Femur (tissue), 1 donor: ENCODE measurements at regions not wholly inside any gene's neighbourhood (a gene's known extent, or its start where the extent isn't known, plus 50 kb on each side); places are given as distances from the start of the nearest gene placed in this dataset.
"Not testable (repeated sequence)": the region's sequence is repeated elsewhere in the genome, so short reads cannot be mapped to it uniquely, and the experiment has no call there.

Experiments used
- DNase-seq: peaks from one replicate; pipeline ENCODE4 v3.0.0-alpha.2; 2017

- DNase-seq = no peak
Observed at GRCh38 chrX:104372547-104372946, 117.8 kb upstream of the ESX1 start.

- DNase-seq = peak; percentile 26
Observed at GRCh38 chrX:104370089-104370488, 115.4 kb upstream of the ESX1 start.

DNA sequence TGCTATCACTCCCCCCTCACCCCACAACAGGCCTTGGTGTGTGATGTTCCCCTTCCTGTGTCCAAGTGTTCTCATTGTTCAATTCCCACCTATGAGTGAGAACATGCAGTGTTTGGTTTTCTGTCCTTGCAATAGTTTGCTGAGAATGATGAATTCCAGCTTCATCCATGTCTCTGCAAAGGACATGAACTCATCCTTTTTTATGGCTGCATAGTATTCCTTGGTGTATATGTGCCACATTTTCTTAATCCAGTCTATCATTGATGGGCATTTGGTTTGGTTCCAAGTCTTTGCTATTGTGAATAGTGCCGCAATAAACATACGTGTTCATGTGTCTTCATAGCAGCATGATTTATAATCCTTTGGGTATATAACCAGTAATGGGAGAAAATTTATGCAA, 106.0 kb upstream of the ESX1 start:
- DNase-seq = not testable (repeated sequence)

GRCh38 chrX:104359124-104359523, 104.4 kb upstream of the ESX1 start:
- no peak for DNase-seq

GRCh38 chrX:104351173-104351769, 96.5 kb upstream of the ESX1 start:
- no peak for DNase-seq

GRCh38 chrX:104347860-104348259, 93.1 kb upstream of the ESX1 start:
- no peak for DNase-seq

DNA sequence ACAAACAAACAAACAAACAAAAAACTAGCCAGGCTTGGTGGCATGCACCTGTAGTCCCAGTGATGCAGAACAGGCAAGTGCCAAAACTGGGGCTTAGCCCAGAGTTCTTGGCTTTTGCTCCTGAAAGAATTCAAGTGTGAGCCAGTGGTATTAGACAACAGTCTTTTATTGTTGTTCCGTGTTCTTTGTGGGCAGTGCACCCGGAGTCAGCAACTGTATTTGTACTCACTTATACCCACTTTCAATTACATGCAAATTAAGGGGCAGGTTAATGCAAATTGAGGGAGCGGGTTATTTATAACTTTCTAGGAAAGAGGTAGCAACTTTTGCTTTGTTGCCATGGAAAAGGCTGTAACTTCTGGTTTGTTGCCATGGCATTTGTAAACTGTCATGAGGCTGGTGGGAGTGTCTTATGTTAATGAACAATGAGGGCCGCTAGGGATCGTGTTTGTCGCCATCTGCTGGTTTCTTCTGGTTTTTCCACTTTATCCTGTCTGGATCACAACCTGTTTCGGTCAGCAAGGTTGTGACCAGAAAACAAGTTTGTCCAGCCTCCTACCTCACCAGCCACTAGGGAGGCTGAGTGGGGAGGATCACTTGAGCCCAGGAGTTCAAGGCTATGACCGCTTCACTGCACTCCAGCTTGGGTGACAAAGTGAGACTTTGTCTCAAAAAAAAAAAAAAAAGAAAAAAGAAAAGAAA, 88.8 kb upstream of the ESX1 start:
- DNase-seq = peak; percentile 38

GRCh38 chrX:104342065-104342464, 87.3 kb upstream of the ESX1 start:
- DNase-seq = no peak

- DNase-seq = no peak
Observed at GRCh38 chrX:104335756-104336155, 81.0 kb upstream of the ESX1 start.

- no peak for DNase-seq
Observed at GRCh38 chrX:104334971-104335370, 80.2 kb upstream of the ESX1 start.

DNA sequence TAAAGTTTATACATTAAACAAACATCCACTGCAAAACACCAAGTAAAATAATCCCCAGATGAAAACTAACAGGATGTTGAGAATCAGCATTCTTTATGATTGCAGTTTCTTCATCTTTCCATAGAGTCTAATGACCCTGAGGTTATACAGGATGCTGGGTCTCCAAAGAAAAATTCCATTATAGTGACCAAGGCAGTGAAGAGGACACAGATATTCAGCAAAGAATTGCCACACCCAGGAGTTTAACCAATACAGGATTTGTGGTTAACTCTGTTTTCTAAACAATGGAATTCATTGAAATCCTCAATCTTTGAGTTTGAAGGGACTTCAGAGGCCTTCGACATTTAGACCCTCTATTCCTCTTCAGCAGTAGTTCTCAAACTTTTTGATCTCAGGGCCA, 76.2 kb upstream of the ESX1 start:
- no peak for DNase-seq

DNA sequence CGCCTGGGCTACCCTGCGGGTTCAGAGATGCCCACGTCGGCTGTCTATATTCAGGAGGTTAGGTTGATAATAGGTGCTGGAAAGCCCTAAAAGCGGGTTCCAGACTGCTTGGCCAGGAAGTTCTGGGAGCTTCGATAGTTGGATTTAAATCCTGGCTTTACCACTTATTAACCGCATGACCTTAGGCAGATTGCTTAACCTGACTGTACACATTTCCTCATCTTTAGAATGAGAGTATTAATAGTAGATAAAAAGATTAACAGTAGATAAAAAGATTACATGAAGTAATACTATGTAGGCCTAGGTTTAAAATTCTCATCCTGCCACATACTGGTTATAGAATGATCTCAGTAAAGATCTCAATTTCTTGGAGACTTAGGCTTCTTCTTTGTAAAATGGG, 75.0 kb upstream of the ESX1 start:
- DNase-seq = no peak

DNA sequence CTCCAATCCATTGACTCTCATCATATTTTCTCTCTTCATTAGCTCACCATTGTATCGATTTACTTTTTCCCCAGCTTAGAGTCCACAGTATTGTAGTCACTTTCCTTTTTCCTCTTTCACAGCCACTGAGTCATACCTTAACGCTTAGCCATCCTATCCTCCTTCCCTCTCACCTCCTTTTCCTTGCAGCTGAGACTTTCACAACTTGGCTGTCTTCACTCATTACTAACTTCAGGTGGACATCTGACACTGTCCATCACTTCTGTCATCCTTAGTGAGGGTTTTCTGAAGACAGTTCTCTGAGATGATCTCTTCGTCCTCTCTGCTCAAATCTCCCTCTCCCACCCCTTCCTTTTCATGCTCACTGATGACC, 70.5 kb upstream of the ESX1 start:
- no peak for DNase-seq

DNA sequence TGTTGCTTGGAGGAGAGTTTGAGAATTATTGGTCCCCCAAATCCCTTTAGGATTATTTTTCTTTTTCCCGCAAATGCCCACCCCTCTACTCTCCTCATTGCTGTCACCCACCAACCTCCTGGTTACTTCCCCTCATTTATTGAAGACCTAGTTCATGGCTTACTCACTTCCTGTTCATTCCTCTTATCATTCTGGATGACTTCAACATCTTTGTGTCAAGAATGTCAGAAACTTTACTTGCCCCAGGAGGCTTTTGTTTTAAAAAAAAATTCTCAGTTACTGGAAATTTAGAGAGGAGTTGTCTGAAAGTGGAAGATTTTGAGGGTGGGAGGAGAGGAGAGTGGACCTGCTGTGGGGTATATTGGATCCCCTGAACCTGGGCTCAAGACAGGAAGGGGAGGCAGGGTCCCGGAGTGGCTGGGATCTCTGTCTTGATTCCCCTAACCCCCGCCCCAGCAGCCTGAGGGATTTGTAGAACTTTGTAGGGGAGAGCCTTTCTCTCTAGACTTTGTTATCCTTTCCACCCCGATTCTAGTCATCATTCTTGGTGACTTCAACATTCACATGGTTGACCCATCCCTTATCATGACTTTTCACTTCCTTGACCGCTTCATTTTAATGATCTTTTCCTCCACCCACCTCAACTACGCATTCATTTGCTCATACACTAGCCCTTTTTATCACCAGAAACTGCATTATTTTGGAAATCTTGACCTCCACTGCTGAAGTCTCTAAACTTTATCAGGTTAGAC, 69.9 kb upstream of the ESX1 start:
- no peak for DNase-seq

DNA sequence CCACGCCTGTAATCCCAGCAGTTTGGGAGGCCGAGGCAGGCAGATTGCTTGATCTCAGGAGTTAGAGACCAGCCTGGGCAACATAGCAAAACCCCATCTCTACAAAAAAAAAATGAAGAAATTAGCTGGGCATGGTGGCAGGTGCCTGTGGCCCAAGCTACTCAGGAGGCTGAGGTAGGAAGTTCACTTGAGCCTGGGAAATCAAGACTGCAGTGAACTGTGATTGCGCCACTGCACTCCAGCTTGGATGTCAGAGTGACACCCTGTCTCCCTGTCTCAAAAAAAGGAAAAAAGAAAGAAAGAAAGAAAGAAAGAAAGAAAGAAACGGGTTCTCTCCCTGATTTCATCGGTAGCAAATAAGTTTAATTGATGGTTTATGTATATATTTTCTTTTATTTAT, 64.6 kb upstream of the ESX1 start:
- no peak for DNase-seq

DNA sequence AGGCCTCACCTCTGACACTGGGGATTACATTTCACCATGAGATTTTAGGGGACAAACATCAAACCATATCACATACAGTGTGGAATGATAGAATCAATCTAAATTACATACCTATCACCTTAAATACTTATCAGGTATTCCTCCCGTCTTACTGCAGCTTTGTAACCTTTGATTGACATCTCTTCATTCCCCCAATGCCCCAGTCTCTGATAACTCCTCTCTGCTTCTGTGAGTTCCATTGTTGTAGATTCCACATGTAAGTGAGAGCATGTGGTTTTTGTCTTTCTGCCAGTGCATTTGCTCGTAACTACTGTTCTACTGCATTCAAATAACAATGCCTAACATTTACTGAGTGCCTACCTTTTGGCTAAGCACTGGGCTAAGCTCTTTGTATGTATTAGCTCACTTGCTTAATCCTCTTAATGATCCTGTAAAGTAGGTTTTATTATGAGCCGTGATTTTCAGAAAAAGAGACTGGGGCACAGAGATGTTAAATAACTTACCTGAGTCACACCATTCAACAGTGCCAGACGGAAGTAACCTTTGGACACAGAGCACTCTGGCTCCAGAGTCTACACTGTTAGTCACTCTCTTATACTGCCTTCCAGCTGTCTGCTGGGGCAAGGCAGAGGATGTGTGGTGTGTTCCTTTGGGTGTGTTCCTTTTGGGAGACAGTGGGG, 63.7 kb upstream of the ESX1 start:
- no peak for DNase-seq

DNA sequence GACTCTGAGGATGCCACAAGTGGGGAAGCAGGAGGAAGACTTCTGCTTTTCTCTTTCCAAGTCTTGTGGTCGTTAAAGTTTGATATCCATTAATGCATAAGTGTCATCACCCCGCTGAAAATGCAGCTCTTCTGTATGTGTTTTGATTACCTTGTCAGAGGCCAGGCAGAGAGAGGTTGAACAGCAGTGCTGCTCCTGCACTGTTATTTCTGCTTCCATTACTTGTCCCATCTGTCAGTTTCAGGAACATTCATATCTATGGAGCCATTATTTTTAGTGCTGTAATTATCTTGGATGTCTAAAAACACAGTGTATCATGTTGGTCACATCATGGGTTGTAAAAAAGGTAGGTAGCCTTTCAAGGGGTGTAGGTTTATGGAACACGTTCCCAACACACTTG, 62.0 kb upstream of the ESX1 start:
- DNase-seq = no peak

DNA sequence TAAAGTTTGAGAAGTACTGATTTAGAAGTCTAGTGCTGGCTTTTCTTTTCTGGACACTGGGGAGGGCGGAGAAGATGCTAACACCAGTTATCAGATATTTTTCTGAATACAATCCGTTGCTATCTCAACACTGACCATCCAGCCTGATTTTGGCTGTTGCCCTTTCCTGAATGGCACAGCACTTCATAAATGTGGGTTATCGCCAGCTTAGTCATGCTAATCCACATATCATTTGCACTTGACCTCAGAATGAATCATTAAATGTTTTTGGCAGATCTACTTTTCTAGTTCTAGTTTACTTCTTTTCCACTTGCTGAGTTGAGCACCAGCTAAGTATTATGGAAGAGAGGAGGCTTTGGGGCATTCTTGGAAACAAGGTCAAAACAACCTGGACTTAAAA, 60.8 kb upstream of the ESX1 start:
- no peak for DNase-seq

DNA sequence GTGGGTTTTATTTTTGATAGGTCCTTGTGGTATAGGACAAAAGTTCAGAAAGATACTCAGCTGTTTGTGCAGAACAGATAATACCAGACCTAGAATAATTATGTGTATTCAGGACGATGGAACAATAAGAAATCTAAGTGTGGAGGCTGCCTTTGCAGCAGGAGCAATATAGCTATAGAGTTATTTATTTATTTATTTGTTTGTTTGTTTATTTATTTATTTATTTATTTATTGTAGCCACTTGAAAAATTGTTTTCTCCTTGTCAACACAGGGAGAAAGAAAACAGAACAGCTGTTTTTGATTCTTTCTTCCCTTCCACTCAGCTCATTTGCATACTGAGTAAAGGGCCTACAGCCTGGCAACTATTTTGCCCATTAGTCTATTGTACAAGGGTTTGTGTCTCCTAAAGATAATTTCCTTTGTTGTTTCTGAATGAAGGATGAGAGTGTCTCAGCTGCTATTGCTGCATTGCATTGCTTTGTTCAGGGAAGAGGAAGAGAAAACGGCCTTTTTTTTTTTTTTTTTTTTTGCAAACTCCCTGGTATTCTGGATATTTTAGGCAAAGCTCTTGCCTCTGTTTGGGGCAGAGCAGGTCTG, 56.0 kb upstream of the ESX1 start:
- no peak for DNase-seq

DNA sequence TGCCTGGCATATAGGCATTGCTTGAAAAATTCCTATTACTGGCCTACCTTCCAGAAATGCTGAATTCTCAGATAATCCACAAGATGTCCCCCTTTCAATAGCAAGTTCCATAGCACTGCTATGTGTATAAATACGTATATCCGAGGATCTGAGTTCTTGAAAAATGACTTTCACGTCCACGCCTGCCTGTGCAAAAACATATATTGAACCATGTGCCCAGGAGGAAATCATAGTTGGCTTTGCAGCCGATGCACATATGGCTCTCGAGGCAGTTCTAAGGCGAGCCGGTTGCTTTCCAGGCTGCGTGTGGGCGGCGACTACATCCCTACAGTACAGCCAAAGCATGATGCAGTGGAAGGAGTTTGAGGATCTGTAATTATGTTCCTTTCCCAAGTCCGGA, 55.4 kb upstream of the ESX1 start:
- DNase-seq = peak; percentile 73

DNA sequence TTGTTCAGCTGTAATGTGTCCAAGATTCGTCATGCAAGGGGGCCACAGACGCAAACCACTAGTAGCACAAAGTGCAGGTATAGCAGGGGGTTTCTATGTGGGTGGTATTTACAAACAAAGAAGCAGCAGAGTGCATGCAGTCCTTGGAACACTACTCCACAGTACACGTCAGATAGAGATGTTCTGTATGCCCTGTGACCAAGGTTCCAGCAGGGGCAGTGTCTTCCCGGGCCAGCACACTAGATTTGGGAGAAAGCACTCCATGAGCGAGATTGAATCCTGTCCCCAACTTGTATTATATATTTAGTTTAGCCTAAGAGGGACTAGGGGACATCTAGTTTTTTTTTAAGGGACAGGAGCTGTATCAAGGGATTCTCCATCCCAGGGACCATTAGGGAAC, 54.4 kb upstream of the ESX1 start:
- DNase-seq = no peak

GRCh38 chrX:104307341-104307740, 52.6 kb upstream of the ESX1 start:
- DNase-seq = no peak

DNA sequence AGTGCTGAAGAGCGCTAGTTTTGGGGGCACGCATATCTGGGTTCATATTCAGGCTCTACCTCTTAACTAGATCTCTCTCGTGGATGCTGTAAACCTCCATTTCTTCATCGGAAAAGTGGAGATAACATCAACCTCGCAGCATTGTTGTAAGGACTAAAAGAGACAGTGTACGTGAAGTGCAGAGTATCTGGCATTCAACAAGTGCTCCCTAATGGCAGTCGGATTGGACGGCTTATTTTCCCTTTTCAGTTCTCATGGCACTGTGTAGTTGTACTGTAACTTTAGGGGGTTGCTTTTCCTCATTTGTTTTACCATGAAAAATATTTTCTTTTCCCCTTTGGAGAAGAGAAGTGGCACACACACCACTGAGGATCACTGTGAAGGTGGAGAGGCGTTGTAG, 51.4 kb upstream of the ESX1 start:
- DNase-seq = no peak
